Spleen (tissue), 7 donors: ENCODE measurements at regions not wholly inside any gene's neighbourhood (a gene's known extent, or its start where the extent isn't known, plus 50 kb on each side); places are given as distances from the start of the nearest gene placed in this dataset.

Experiments
- CTCF ChIP-seq, 11 experiments: fragments of 200-600 bp in 7 of 11; fragments of 450-650 bp in 4 of 11; sonication (generic) in 4 of 11; IDR thresholded peaks in 8 of 11; conservative IDR thresholded peaks in 3 of 11; 1 replicate in 7 of 11; 2 replicates in 4 of 11; pipeline versions ENCODE4 v1.4.0 to v1.8.0; 2016 to 2021; ENCODE audit warnings: antibody characterized with exemption in 11 of 11, inconsistent platforms in 4 of 11, mild to moderate bottlenecking in 1 of 11
- POLR2A ChIP-seq, 3 donors: fragments of 450-650 bp; IDR thresholded peaks; one replicate each; pipeline ENCODE4 v1.5.1; 2017; ENCODE audit warnings: antibody characterized with exemption in 3 of 3, mild to moderate bottlenecking in 1 of 3
- donor health status: DM: no; HTN: no; CAD: no; lungs with moderate emphysema.
- donor health status: DM: no; HTN: no; CAD: no.
- donor health status: DM: no; HTN: no; CAD: no.

DNA sequence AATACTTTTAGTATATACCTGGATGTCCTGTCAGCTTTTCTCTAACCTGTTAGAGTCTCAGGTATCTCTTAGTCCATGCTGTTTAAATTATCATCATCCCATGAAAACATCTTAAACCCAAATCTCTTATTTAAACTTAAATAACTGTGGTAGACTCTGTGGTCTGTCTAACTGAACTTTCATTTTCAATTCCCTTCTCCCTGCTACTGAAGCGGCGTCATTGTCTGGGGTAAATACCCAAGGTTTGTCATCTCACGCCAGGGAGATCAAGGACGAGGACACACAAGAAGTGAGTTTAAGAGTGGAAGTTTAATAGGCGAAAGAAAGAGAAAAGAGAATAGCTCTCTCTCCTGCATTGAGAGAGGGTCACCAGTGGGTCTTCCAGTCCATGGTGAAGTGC lies 804.4 kb upstream of the CELF2 start:
- no peak for TF ChIP-seq CTCF (IDR thresholded peaks at IDR 0.05 in 8 of 11, conservative IDR thresholded peaks at IDR 0.05 in 3 of 11)
- TF ChIP-seq POLR2A (IDR thresholded peaks at IDR 0.05), result no peak
